GM06990 (cell line): ENCODE measurements at regions not wholly inside any gene's neighbourhood (a gene's known extent, or its start where the extent isn't known, plus 50 kb on each side); places are given as distances from the start of the nearest gene placed in this dataset.

Experiments
- DNase-seq: peaks from one replicate; pipeline ENCODE4 v3.0.0-alpha.2; 2011; ENCODE audit not compliant: insufficient read length; ENCODE audit errors: extremely low read depth
- H3K27me3 ChIP-seq: replicated peaks from 2 replicates; pipeline ENCODE4 v1.6.0; 2011; ENCODE audit warnings: low read length; ENCODE audit not compliant: control insufficient read depth, insufficient read depth
- H3K36me3 ChIP-seq: 2 replicates; pipeline ENCODE4 v1.5.1; 2011; ENCODE audit warnings: low read length; ENCODE audit not compliant: control insufficient read depth, insufficient read depth
- H3K4me3 ChIP-seq: replicated peaks from 2 replicates; pipeline ENCODE4 v1.5.1; 2011; ENCODE audit warnings: low read depth, mild to moderate bottlenecking, control low read depth, low read length
- CTCF ChIP-seq: IDR thresholded peaks from 2 replicates; pipeline ENCODE4 v1.5.1; 2011; ENCODE audit warnings: low read length, control low read depth, mild to moderate bottlenecking, inconsistent platforms; ENCODE audit not compliant: insufficient read depth, poor library complexity, severe bottlenecking

- no peak for TF ChIP-seq CTCF
- no peak for DNase-seq
- H3K4me3 ChIP-seq = no peak overlapping the region
- H3K36me3 ChIP-seq = peaks cover 47% of the 10 kb centered on the region
- no peaks in the 10 kb centered on the region for H3K27me3 ChIP-seq
Measured at GRCh38 chr12:124402248-124403066, 107.6 kb downstream of the RFLNA start.

GRCh38 chr12:124401704-124402221, 106.9 kb downstream of the RFLNA start:
- H3K4me3 ChIP-seq = no peak overlapping the region
- no peak for DNase-seq
- TF ChIP-seq CTCF = no peak
- peaks cover 48% of the 10 kb centered on the region for H3K36me3 ChIP-seq
- no peaks in the 10 kb centered on the region for H3K27me3 ChIP-seq

DNA sequence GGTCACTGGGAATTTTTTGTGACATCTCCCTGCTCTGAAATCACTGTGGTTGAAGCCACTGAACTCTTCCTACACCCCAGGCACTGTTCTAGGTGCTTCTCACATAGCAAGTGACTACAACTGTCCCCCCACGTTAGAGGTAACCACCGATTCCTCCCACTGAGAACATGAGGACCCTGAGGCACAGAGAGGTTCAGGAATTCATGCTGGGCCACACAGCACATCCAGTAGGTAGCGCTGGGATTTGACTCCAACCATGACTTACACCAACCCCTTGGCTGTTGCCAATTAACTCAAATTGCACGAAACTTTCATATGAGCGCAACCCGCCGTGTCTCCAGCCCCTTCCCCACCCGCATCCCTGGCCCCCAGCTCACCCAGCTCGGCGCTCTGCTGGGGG, 105.2 kb downstream of the RFLNA start:
- Histone ChIP-seq H3K27me3 (no peaks in the 10 kb centered on the region), H3K4me3 (no peak overlapping the region), H3K36me3 (peaks cover 42% of the 10 kb centered on the region)
- TF ChIP-seq CTCF = no peak
- no peak for DNase-seq

- Histone ChIP-seq H3K36me3 (peaks cover 44% of the 10 kb centered on the region), H3K27me3 (no peaks in the 10 kb centered on the region), H3K4me3 (no peak overlapping the region)
- no peak for DNase-seq
- TF ChIP-seq CTCF = peak; percentile 68
Measured at GRCh38 chr12:124399622-124400021, 104.7 kb downstream of the RFLNA start.

GRCh38 chr12:124398578-124399227, 103.8 kb downstream of the RFLNA start:
- no peak for DNase-seq
- TF ChIP-seq CTCF = no peak
- Histone ChIP-seq H3K4me3 (no peak overlapping the region), H3K27me3 (no peaks in the 10 kb centered on the region), H3K36me3 (peaks cover 53% of the 10 kb centered on the region)
